K562 (cell line): ENCODE measurements at regions not wholly inside any gene's neighbourhood (a gene's known extent, or its start where the extent isn't known, plus 50 kb on each side); places are given as distances from the start of the nearest gene placed in this dataset.

Experiments used
- MGA ChIP-seq: fragments of 450-650 bp; IDR thresholded peaks from 2 replicates; pipeline ENCODE4 v1.6.1; 2016; ENCODE audit warnings: mild to moderate bottlenecking, moderate library complexity
- WHSC1 ChIP-seq: IDR thresholded peaks from one replicate; pipeline ENCODE4 v1.6.1; 2012; ENCODE audit warnings: low read length, control low read depth, inconsistent platforms

- no peak for TF ChIP-seq MGA
- no peak for TF ChIP-seq WHSC1
Measured at GRCh38 chr14:83744224-83744623, 1785.7 kb upstream of the FLRT2 start (continued).
